ENCODE measurements at regions not wholly inside any gene's neighbourhood (a gene's known extent, or its start where the extent isn't known, plus 50 kb on each side); places are given as distances from the start of the nearest gene placed in this dataset.

- Histone ChIP-seq H3K27ac (no peak overlapping the region), H3K9me3 (no peaks in the 10 kb centered on the region), H3K36me3 (no peaks in the 10 kb centered on the region), H3K27me3 (no peaks in the 10 kb centered on the region), H3K4me3 (no peak overlapping the region), H3K4me1 (peaks cover 0 to 49% (median 40%) of the 10 kb centered on the region in 4 donors)
- no peak for TF ChIP-seq POLR2A (IDR thresholded peaks at IDR 0.05)
- TF ChIP-seq POLR2AphosphoS5 (IDR thresholded peaks at IDR 0.05), result no peak
- no peak for TF ChIP-seq EP300 (IDR thresholded peaks at IDR 0.05)
- TF ChIP-seq CTCF (IDR thresholded peaks at IDR 0.05), result no peak
- WGBS, 2 donors, result 63 to 67% methylated on average over 7 of the region's 7 CpGs
- intact Hi-C loops (cut with DNase I), result no loop called here
- no peak for DNase-seq
Measured at GRCh38 chr2:15732341-15733077, 140.8 kb downstream of the DDX1 start.

GRCh38 chr2:15733867-15734673, 142.4 kb downstream of the DDX1 start:
- peak overlapping the region in 1 of 4 donors; percentile 7 for H3K4me3 ChIP-seq
- TF ChIP-seq POLR2A (IDR thresholded peaks at IDR 0.05) (no peak), EP300 (IDR thresholded peaks at IDR 0.05) (no peak), POLR2AphosphoS5 (IDR thresholded peaks at IDR 0.05) (no peak), CTCF (IDR thresholded peaks at IDR 0.05) (no peak)
- intact Hi-C loops (cut with DNase I), result no loop called here
- 38 to 59% methylated on average over 11 of the region's 11 CpGs for WGBS, 2 donors
- DNase-seq, result no peak
- no peaks in the 10 kb centered on the region for H3K9me3 ChIP-seq
- H3K27me3 ChIP-seq, result no peaks in the 10 kb centered on the region
- no peaks in the 10 kb centered on the region for H3K36me3 ChIP-seq
- H3K4me1 ChIP-seq, result peaks cover 0 to 49% (median 40%) of the 10 kb centered on the region in 4 donors
- H3K27ac ChIP-seq, result peak overlapping the region in 1 of 4 donors; percentile 52

- DNase-seq, result no peak
- no peaks in the 10 kb centered on the region for H3K9me3 ChIP-seq
- intact Hi-C loops (cut with DNase I), result no loop called here
- no peaks in the 10 kb centered on the region for H3K36me3 ChIP-seq
- H3K27ac ChIP-seq, result peak overlapping the region in 1 of 4 donors; percentile 52
- no peak overlapping the region for H3K4me3 ChIP-seq
- TF ChIP-seq POLR2AphosphoS5 (IDR thresholded peaks at IDR 0.05) (no peak), POLR2A (IDR thresholded peaks at IDR 0.05) (no peak), EP300 (IDR thresholded peaks at IDR 0.05) (no peak), CTCF (IDR thresholded peaks at IDR 0.05) (no peak)
- 80 to 81% methylated on average over 5 of the region's 5 CpGs for WGBS, 2 donors
- H3K27me3 ChIP-seq, result no peaks in the 10 kb centered on the region
- peaks cover 0 to 45% (median 39%) of the 10 kb centered on the region in 4 donors for H3K4me1 ChIP-seq
Measured at GRCh38 chr2:15734674-15735483, 143.2 kb downstream of the DDX1 start.

- intact Hi-C loops (cut with DNase I), result no loop called here
- WGBS, 2 donors, result 85 to 87% methylated on average over 6 of the region's 6 CpGs
- Histone ChIP-seq H3K27ac (no peak overlapping the region), H3K36me3 (no peaks in the 10 kb centered on the region), H3K27me3 (no peaks in the 10 kb centered on the region), H3K4me1 (peaks cover 0 to 37% (median 31%) of the 10 kb centered on the region in 4 donors), H3K4me3 (no peak overlapping the region), H3K9me3 (no peaks in the 10 kb centered on the region)
- TF ChIP-seq POLR2A (IDR thresholded peaks at IDR 0.05) (no peak), POLR2AphosphoS5 (IDR thresholded peaks at IDR 0.05) (no peak), EP300 (IDR thresholded peaks at IDR 0.05) (no peak), CTCF (IDR thresholded peaks at IDR 0.05) (no peak)
- DNase-seq, result no peak
Measured at GRCh38 chr2:15735484-15736326, 144.0 kb downstream of the DDX1 start.

Measured in sigmoid colon (tissue), 6 donors.